Liver (tissue), 7 donors: ENCODE measurements at regions not wholly inside any gene's neighbourhood (a gene's known extent, or its start where the extent isn't known, plus 50 kb on each side); places are given as distances from the start of the nearest gene placed in this dataset.

ENCODE experiments used
- DNase-seq: peaks from one replicate; pipeline ENCODE4 v3.0.0-alpha.2; 2017; ENCODE audit warnings: low spot score
- H3K27ac ChIP-seq, 2 donors: one replicate each; pipeline ENCODE4 v1.7.0; 2013; ENCODE audit warnings: inconsistent platforms in 2 of 2, low read length in 2 of 2, control low read depth in 1 of 2, low read depth in 1 of 2, mild to moderate bottlenecking in 1 of 2
- H3K27me3 ChIP-seq, 4 donors: one replicate each; pipeline versions ENCODE4 v1.6.1 to v1.7.0; 2013; ENCODE audit warnings: low read length in 3 of 4, inconsistent platforms in 1 of 4, mild to moderate bottlenecking in 1 of 4, moderate library complexity in 1 of 4; ENCODE audit not compliant: control insufficient read depth in 4 of 4, insufficient read depth in 4 of 4
- H3K36me3 ChIP-seq, 4 donors: one replicate each; pipeline versions ENCODE4 v1.6.1 to v1.7.0; 2013; ENCODE audit warnings: low read length in 3 of 4, mild to moderate bottlenecking in 3 of 4, low read depth in 1 of 4, moderate library complexity in 1 of 4; ENCODE audit not compliant: control insufficient read depth in 4 of 4, insufficient read depth in 3 of 4
- H3K4me1 ChIP-seq, 4 donors: one replicate each; pipeline versions ENCODE4 v1.6.1 to v1.7.0; 2013; ENCODE audit warnings: low read length in 3 of 4, mild to moderate bottlenecking in 3 of 4, moderate library complexity in 1 of 4; ENCODE audit not compliant: control insufficient read depth in 4 of 4, insufficient read depth in 4 of 4
- H3K4me3 ChIP-seq, 3 donors: one replicate each; pipeline versions ENCODE4 v1.6.1 to v1.7.0; 2013; ENCODE audit warnings: low read length in 3 of 3, control low read depth in 1 of 3, low read depth in 1 of 3, mild to moderate bottlenecking in 1 of 3
- H3K9ac ChIP-seq, 2 donors: one replicate each; pipeline ENCODE4 v1.7.0; 2013; ENCODE audit warnings: low read length in 2 of 2, mild to moderate bottlenecking in 2 of 2, moderate library complexity in 2 of 2, control low read depth in 1 of 2, low read depth in 1 of 2
- H3K9me3 ChIP-seq, 4 donors: one replicate each; pipeline versions ENCODE4 v1.6.1 to v1.7.0; 2013; ENCODE audit warnings: low read length in 3 of 4; ENCODE audit not compliant: control insufficient read depth in 4 of 4
- FOXA1 ChIP-seq: IDR thresholded peaks from 2 replicates; pipeline ENCODE4 v1.6.1; 2016; ENCODE audit warnings: antibody characterized with exemption
- FOXA2 ChIP-seq: IDR thresholded peaks from 2 replicates; pipeline ENCODE4 v1.6.1; 2016; ENCODE audit warnings: antibody characterized with exemption
- GABPA ChIP-seq, 2 donors: IDR thresholded peaks in 1 of 2; conservative IDR thresholded peaks in 1 of 2; 2 replicates each; pipeline ENCODE4 v1.6.1; 2016; ENCODE audit warnings: antibody characterized with exemption in 2 of 2, mild to moderate bottlenecking in 1 of 2, moderate library complexity in 1 of 2
- HNF4A ChIP-seq, 2 donors: conservative IDR thresholded peaks; 2 replicates each; pipeline ENCODE4 v1.6.1; 2016; ENCODE audit warnings: antibody characterized with exemption in 2 of 2, mild to moderate bottlenecking in 2 of 2
- HNF4G ChIP-seq: IDR thresholded peaks from 2 replicates; pipeline ENCODE4 v1.6.1; 2016; ENCODE audit warnings: antibody characterized with exemption
- NR2F2 ChIP-seq: IDR thresholded peaks from 2 replicates; pipeline ENCODE4 v1.6.1; 2016; ENCODE audit warnings: antibody characterized with exemption
- RAD21 ChIP-seq, 2 donors: IDR thresholded peaks; 2 replicates each; pipeline ENCODE4 v1.6.1; 2016; ENCODE audit warnings: antibody characterized with exemption in 2 of 2, mild to moderate bottlenecking in 2 of 2
- REST ChIP-seq: IDR thresholded peaks from 2 replicates; pipeline ENCODE4 v1.6.1; 2016; ENCODE audit warnings: antibody characterized with exemption, mild to moderate bottlenecking
- TAF1 ChIP-seq: conservative IDR thresholded peaks from 2 replicates; pipeline ENCODE4 v1.6.1; 2016; ENCODE audit warnings: antibody characterized with exemption, mild to moderate bottlenecking
- YY1 ChIP-seq: IDR thresholded peaks from 2 replicates; pipeline ENCODE4 v1.6.1; 2016; ENCODE audit warnings: antibody characterized with exemption, mild to moderate bottlenecking
- ZBTB33 ChIP-seq: IDR thresholded peaks from 2 replicates; pipeline ENCODE4 v1.6.1; 2016; ENCODE audit warnings: antibody characterized with exemption
- WGBS: extraction: QIAGEN DNeasy Blood & Tissue Kit; methylation state at CpG from one replicate; pipeline ENCODE4 v1.1.7; 2013; 5-methylcytosine and 5-hydroxymethylcytosine counted together
- donor health status: healthy.
- donor health status: healthy.
- donor health status: healthy.
- donor health status: healthy.

GRCh38 chr4:170716868-170717267 lies 627.1 kb upstream of the AADAT start:
- no peak overlapping the region for H3K4me3 ChIP-seq
- no peak overlapping the region for H3K27ac ChIP-seq
- 71% methylated on average over 1 of the region's 1 CpG for WGBS
- no peak for DNase-seq
- H3K9ac ChIP-seq, result no peak overlapping the region
- H3K36me3 ChIP-seq, result no peaks in the 10 kb centered on the region
- no peaks in the 10 kb centered on the region for H3K9me3 ChIP-seq
- H3K4me1 ChIP-seq, result no peaks in the 10 kb centered on the region
- no peaks in the 10 kb centered on the region for H3K27me3 ChIP-seq
- no peak for TF ChIP-seq GABPA (IDR thresholded peaks at IDR 0.05 in 1 of 2, conservative IDR thresholded peaks at IDR 0.05 in 1 of 2)

DNA sequence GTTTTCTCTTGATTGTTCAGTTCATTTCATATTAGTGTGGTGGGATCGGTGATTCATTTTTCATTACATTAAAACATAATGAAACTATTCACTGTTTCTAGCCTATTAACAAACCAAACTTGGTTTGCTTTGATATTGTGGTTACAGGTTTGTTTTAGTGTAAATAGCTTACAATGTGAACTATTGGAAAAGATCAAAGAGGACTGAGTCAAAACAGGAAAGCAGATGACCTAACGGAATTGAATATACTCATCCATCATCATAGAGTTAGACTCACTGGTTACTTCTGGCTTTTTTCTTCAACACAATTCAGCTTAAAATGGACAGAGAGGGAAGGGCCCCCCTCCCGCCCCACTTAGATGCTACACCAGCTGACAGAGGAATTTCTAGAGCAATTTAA lies 616.2 kb upstream of the AADAT start:
- Histone ChIP-seq H3K36me3 (no peaks in the 10 kb centered on the region), H3K9me3 (no peaks in the 10 kb centered on the region), H3K4me3 (no peak overlapping the region), H3K4me1 (no peaks in the 10 kb centered on the region), H3K9ac (no peak overlapping the region), H3K27ac (no peak overlapping the region), H3K27me3 (peaks cover 0 to 2% (median 0%) of the 10 kb centered on the region in 4 donors)
- no peak for DNase-seq
- TF ChIP-seq FOXA2 (no peak), HNF4A (conservative IDR thresholded peaks at IDR 0.05) (no peak)
- WGBS, result 74% methylated on average over 3 of the region's 3 CpGs

DNA sequence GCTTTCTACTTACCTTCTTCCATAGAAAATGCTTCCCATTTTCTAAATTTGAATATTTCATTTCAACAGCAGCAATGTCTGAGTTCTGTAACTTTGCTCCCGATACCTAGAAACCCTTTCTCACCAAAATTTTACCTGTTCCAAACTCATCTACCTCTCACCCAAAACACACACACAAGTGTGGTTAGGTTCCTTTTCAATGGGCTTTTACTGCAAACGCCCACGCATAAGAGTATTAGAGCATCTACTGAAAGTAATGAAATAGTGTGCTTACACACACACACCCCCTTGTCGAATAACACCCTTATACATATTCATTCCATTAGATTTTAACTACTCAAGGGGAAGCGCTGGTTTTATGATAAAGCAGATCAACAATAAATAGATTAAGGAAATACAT lies 610.3 kb upstream of the AADAT start:
- TF ChIP-seq YY1 (no peak), ZBTB33 (no peak), NR2F2 (no peak), RAD21 (IDR thresholded peaks at IDR 0.05) (no peak), REST (no peak), TAF1 (no peak), FOXA2 (no peak), GABPA (IDR thresholded peaks at IDR 0.05 in 1 of 2, conservative IDR thresholded peaks at IDR 0.05 in 1 of 2) (no peak), HNF4G (no peak), FOXA1 (no peak)
- H3K4me3 ChIP-seq, result no peak overlapping the region
- H3K4me1 ChIP-seq, result no peaks in the 10 kb centered on the region
- no peak overlapping the region for H3K9ac ChIP-seq
- peaks cover 0 to 5% (median 0%) of the 10 kb centered on the region in 4 donors for H3K27me3 ChIP-seq
- 84% methylated on average over 5 of the region's 5 CpGs for WGBS
- DNase-seq, result no peak
- no peaks in the 10 kb centered on the region for H3K9me3 ChIP-seq
- no peaks in the 10 kb centered on the region for H3K36me3 ChIP-seq
- no peak overlapping the region for H3K27ac ChIP-seq
